A673 (cell line): ENCODE measurements at regions not wholly inside any gene's neighbourhood (a gene's known extent, or its start where the extent isn't known, plus 50 kb on each side); places are given as distances from the start of the nearest gene placed in this dataset.

Experiments
- BruUV-seq: library from RNA; stranded (reverse); fragments of 400-500 nt; replicated peaks from 2 replicates; lab custom pipeline; 2021; lab: Mats Ljungman, UMichigan
- CTCF ChIA-PET: fragments of 300-600 bp; sonication (Branson Sonifier 250); formaldehyde crosslinking; loops from one replicate; lab custom pipeline; 2022; ENCODE audit warnings: antibody characterized with exemption; lab: Charles Lee
- POLR2A ChIA-PET: fragments of 300-600 bp; sonication (Branson Sonifier 250); formaldehyde crosslinking; loops from one replicate; lab custom pipeline; 2022; ENCODE audit warnings: antibody characterized with exemption; ENCODE audit not compliant: low non-redundant PET; lab: Charles Lee
- DNase-seq: peaks from one replicate; pipeline ENCODE4 v3.0.0-alpha.2; 2015; ENCODE audit warnings: low spot score
- H3K27ac ChIP-seq: fragments of 200-600 bp; sonication (generic); 2 replicates; pipeline ENCODE4 v1.5.1; 2016; ENCODE audit warnings: mixed run types, low read depth, mild to moderate bottlenecking, mixed read lengths, antibody characterized with exemption, low read length; ENCODE audit not compliant: poor library complexity, severe bottlenecking
- H3K27me3 ChIP-seq: fragments of 200-600 bp; sonication (generic); replicated peaks from 2 replicates; pipeline ENCODE4 v1.6.1; 2017; ENCODE audit warnings: mixed run types, low read depth, mild to moderate bottlenecking, mixed read lengths, antibody characterized with exemption, low read length; ENCODE audit not compliant: insufficient read depth, poor library complexity
- H3K36me3 ChIP-seq: fragments of 200-600 bp; sonication (generic); 2 replicates; pipeline ENCODE4 v1.6.1; 2016; ENCODE audit warnings: mixed run types, mild to moderate bottlenecking, mixed read lengths, antibody characterized with exemption, low read length; ENCODE audit not compliant: insufficient read depth, poor library complexity, severe bottlenecking
- H3K4me1 ChIP-seq: fragments of 200-600 bp; sonication (generic); 2 replicates; pipeline ENCODE4 v1.6.1; 2017; ENCODE audit warnings: mixed run types, mild to moderate bottlenecking, mixed read lengths, antibody characterized with exemption, low read length; ENCODE audit not compliant: insufficient read depth, poor library complexity, severe bottlenecking
- H3K4me3 ChIP-seq: fragments of 200-600 bp; sonication (generic); 2 replicates; pipeline ENCODE4 v1.5.1; 2016; ENCODE audit warnings: low read depth, mixed run types, mild to moderate bottlenecking, mixed read lengths, low read length; ENCODE audit not compliant: poor library complexity, severe bottlenecking
- H3K9me3 ChIP-seq: fragments of 200-600 bp; sonication (generic); 2 replicates; pipeline ENCODE4 v1.6.1; 2016; ENCODE audit warnings: mixed run types, low read depth, mild to moderate bottlenecking, mixed read lengths, antibody characterized with exemption, low read length; ENCODE audit not compliant: poor library complexity, severe bottlenecking
- EZH2 ChIP-seq: fragments of 200-600 bp; sonication (generic); IDR thresholded peaks from 2 replicates; pipeline ENCODE4 v1.6.1; 2017; ENCODE audit warnings: borderline replicate concordance, low read depth, mild to moderate bottlenecking, mixed read lengths, antibody characterized with exemption, low read length; ENCODE audit not compliant: poor library complexity, severe bottlenecking
- intact Hi-C: fragments of 100-400 bp; cut with micrococcal nuclease; formaldehyde crosslinking; loops from one replicate; pipeline ENCODE4 v1.10.0; 2022; ENCODE audit not compliant: unreplicated experiment
- TF ChIP-seq, protein P1 (sequence below): fragments of 300-800, 200-600 bp; sonication (generic); conservative IDR thresholded peaks from 2 replicates; pipeline ENCODE4 v1.5.1; 2017; ENCODE audit warnings: low read depth, mild to moderate bottlenecking, antibody characterized with exemption, low read length, moderate library complexity, mixed read lengths

- peaks cover 6% of the 10 kb centered on the region for H3K4me1 ChIP-seq
- POLR2A ChIA-PET = no interaction called here
- TF ChIP-seq, protein P1, sequence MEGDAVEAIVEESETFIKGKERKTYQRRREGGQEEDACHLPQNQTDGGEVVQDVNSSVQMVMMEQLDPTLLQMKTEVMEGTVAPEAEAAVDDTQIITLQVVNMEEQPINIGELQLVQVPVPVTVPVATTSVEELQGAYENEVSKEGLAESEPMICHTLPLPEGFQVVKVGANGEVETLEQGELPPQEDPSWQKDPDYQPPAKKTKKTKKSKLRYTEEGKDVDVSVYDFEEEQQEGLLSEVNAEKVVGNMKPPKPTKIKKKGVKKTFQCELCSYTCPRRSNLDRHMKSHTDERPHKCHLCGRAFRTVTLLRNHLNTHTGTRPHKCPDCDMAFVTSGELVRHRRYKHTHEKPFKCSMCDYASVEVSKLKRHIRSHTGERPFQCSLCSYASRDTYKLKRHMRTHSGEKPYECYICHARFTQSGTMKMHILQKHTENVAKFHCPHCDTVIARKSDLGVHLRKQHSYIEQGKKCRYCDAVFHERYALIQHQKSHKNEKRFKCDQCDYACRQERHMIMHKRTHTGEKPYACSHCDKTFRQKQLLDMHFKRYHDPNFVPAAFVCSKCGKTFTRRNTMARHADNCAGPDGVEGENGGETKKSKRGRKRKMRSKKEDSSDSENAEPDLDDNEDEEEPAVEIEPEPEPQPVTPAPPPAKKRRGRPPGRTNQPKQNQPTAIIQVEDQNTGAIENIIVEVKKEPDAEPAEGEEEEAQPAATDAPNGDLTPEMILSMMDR = no peak
- no peak for TF ChIP-seq EZH2
- H3K4me3 ChIP-seq = no peak overlapping the region
- peaks cover 2% of the 10 kb centered on the region for H3K27me3 ChIP-seq
- no peak overlapping the region for H3K27ac ChIP-seq
- BruUV-seq = no TSS peak
- intact Hi-C loops = loop anchor here (10.0 kb wide), 1 partner anchor 88 kb away; no protein-coding TSS in a partner anchor
- CTCF ChIA-PET = no interaction called here
- no peaks in the 10 kb centered on the region for H3K9me3 ChIP-seq
- no peaks in the 10 kb centered on the region for H3K36me3 ChIP-seq
- no peak for DNase-seq
Measured at GRCh38 chr7:3153118-3153517, 109.5 kb upstream of the CARD11 start.

GRCh38 chr7:3154317-3154716, 110.7 kb upstream of the CARD11 start:
- BruUV-seq = no TSS peak
- DNase-seq = no peak
- Histone ChIP-seq H3K4me3 (no peak overlapping the region), H3K4me1 (peaks cover 8% of the 10 kb centered on the region), H3K36me3 (no peaks in the 10 kb centered on the region), H3K27ac (no peak overlapping the region), H3K27me3 (peaks cover 2% of the 10 kb centered on the region), H3K9me3 (no peaks in the 10 kb centered on the region)
- CTCF ChIA-PET = no interaction called here
- intact Hi-C loops = loop anchor here (2.0 to 10.0 kb wide), 2 partner anchors 90 to 290 kb away; no protein-coding TSS in a partner anchor
- no peak for TF ChIP-seq EZH2
- TF ChIP-seq, protein P1 = no peak
- POLR2A ChIA-PET = no interaction called here

- no peak overlapping the region for H3K27ac ChIP-seq
- no TSS peak for BruUV-seq
- POLR2A ChIA-PET = no interaction called here
- peaks cover 2% of the 10 kb centered on the region for H3K27me3 ChIP-seq
- CTCF ChIA-PET = no interaction called here
- no peaks in the 10 kb centered on the region for H3K9me3 ChIP-seq
- no peak overlapping the region for H3K4me3 ChIP-seq
- H3K36me3 ChIP-seq = no peaks in the 10 kb centered on the region
- peak; percentile 68 for DNase-seq
- intact Hi-C loops = loop anchor here (2.0 to 10.0 kb wide), 3 partner anchors 90 to 290 kb away; no protein-coding TSS in a partner anchor
- TF ChIP-seq, protein P1 = peak; percentile 75
- no peak for TF ChIP-seq EZH2
- peaks cover 8% of the 10 kb centered on the region for H3K4me1 ChIP-seq
Measured at GRCh38 chr7:3154881-3155494, 111.3 kb upstream of the CARD11 start.
